ENCODE measurements at regions not wholly inside any gene's neighbourhood (a gene's known extent, or its start where the extent isn't known, plus 50 kb on each side); places are given as distances from the start of the nearest gene placed in this dataset.
"Not testable (repeated sequence)": the region's sequence is repeated elsewhere in the genome, so short reads cannot be mapped to it uniquely, and the experiment has no call there.

GRCh38 chr6:20021795-20022194 lies 184.6 kb downstream of the ID4 start:
- no peak overlapping the region for H3K4me3 ChIP-seq (ENCODE audit: low read depth in 1 of 2, low read length in 2 of 2)
- no peaks in the 10 kb centered on the region for H3K27me3 ChIP-seq (ENCODE audit: control insufficient read depth in 1 of 2, insufficient read depth in 2 of 2, low read length in 2 of 2)
- H3K4me1 ChIP-seq (ENCODE audit: control insufficient read depth in 1 of 2, insufficient read depth in 2 of 2, low read length in 2 of 2), result no peaks in the 10 kb centered on the region
- no peaks in the 10 kb centered on the region for H3K9me3 ChIP-seq (ENCODE audit: control insufficient read depth in 1 of 2, low read length in 2 of 2)
- no peak overlapping the region for H3K27ac ChIP-seq (ENCODE audit: low read depth, low read length)
- H3K36me3 ChIP-seq (ENCODE audit: control insufficient read depth in 1 of 2, insufficient read depth in 2 of 2, low read length in 2 of 2), result no peaks in the 10 kb centered on the region
- H3K9ac ChIP-seq (ENCODE audit: low read depth in 1 of 2, low read length in 2 of 2), result no peak overlapping the region

- not testable (repeated sequence) for H3K9me3 ChIP-seq (ENCODE audit: control insufficient read depth in 1 of 2, low read length in 2 of 2); H3K9ac ChIP-seq (ENCODE audit: low read depth in 1 of 2, low read length in 2 of 2); H3K36me3 ChIP-seq (ENCODE audit: control insufficient read depth in 1 of 2, insufficient read depth in 2 of 2, low read length in 2 of 2); H3K4me1 ChIP-seq (ENCODE audit: control insufficient read depth in 1 of 2, insufficient read depth in 2 of 2, low read length in 2 of 2); H3K27me3 ChIP-seq (ENCODE audit: control insufficient read depth in 1 of 2, insufficient read depth in 2 of 2, low read length in 2 of 2); H3K27ac ChIP-seq (ENCODE audit: low read depth, low read length)
- peak overlapping the region in 1 of 2 donors; percentile 28 for H3K4me3 ChIP-seq (ENCODE audit: low read depth in 1 of 2, low read length in 2 of 2)
These were observed 186.6 kb downstream of the ID4 start for GRCh38 chr6:20023549-20024315.

- no peaks in the 10 kb centered on the region for H3K4me1 ChIP-seq (ENCODE audit: control insufficient read depth in 1 of 2, insufficient read depth in 2 of 2, low read length in 2 of 2)
- H3K4me3 ChIP-seq (ENCODE audit: low read depth in 1 of 2, low read length in 2 of 2), result peak overlapping the region in 1 of 2 donors; percentile 28
- no peaks in the 10 kb centered on the region for H3K27me3 ChIP-seq (ENCODE audit: control insufficient read depth in 1 of 2, insufficient read depth in 2 of 2, low read length in 2 of 2)
- no peak overlapping the region for H3K9ac ChIP-seq (ENCODE audit: low read depth in 1 of 2, low read length in 2 of 2)
- no peaks in the 10 kb centered on the region for H3K36me3 ChIP-seq (ENCODE audit: control insufficient read depth in 1 of 2, insufficient read depth in 2 of 2, low read length in 2 of 2)
- no peak overlapping the region for H3K27ac ChIP-seq (ENCODE audit: low read depth, low read length)
- H3K9me3 ChIP-seq (ENCODE audit: control insufficient read depth in 1 of 2, low read length in 2 of 2), result no peaks in the 10 kb centered on the region
These were observed 187.1 kb downstream of the ID4 start for GRCh38 chr6:20024316-20024673.

- H3K9me3 ChIP-seq (ENCODE audit: control insufficient read depth in 1 of 2, low read length in 2 of 2), result no peaks in the 10 kb centered on the region
These were observed 187.3 kb downstream of the MBOAT1 start for GRCh38 chr6:20024978-20025377.

GRCh38 chr6:20025681-20026080 lies 186.6 kb downstream of the MBOAT1 start:
- H3K9ac ChIP-seq (ENCODE audit: low read depth in 1 of 2, low read length in 2 of 2), result no peak overlapping the region
- no peaks in the 10 kb centered on the region for H3K9me3 ChIP-seq (ENCODE audit: control insufficient read depth in 1 of 2, low read length in 2 of 2)
- no peaks in the 10 kb centered on the region for H3K4me1 ChIP-seq (ENCODE audit: control insufficient read depth in 1 of 2, insufficient read depth in 2 of 2, low read length in 2 of 2)
- H3K27ac ChIP-seq (ENCODE audit: low read depth, low read length), result no peak overlapping the region
- no peak overlapping the region for H3K4me3 ChIP-seq (ENCODE audit: low read depth in 1 of 2, low read length in 2 of 2)
- no peaks in the 10 kb centered on the region for H3K36me3 ChIP-seq (ENCODE audit: control insufficient read depth in 1 of 2, insufficient read depth in 2 of 2, low read length in 2 of 2)
- H3K27me3 ChIP-seq (ENCODE audit: control insufficient read depth in 1 of 2, insufficient read depth in 2 of 2, low read length in 2 of 2), result no peaks in the 10 kb centered on the region

More at GRCh38 chr6:20024978-20025377, 187.3 kb downstream of the MBOAT1 start:
- H3K27ac ChIP-seq (ENCODE audit: low read depth, low read length), result no peak overlapping the region
- no peaks in the 10 kb centered on the region for H3K27me3 ChIP-seq (ENCODE audit: control insufficient read depth in 1 of 2, insufficient read depth in 2 of 2, low read length in 2 of 2)
- H3K4me3 ChIP-seq (ENCODE audit: low read depth in 1 of 2, low read length in 2 of 2), result no peak overlapping the region
- H3K4me1 ChIP-seq (ENCODE audit: control insufficient read depth in 1 of 2, insufficient read depth in 2 of 2, low read length in 2 of 2), result no peaks in the 10 kb centered on the region
- H3K9ac ChIP-seq (ENCODE audit: low read depth in 1 of 2, low read length in 2 of 2), result no peak overlapping the region
- no peaks in the 10 kb centered on the region for H3K36me3 ChIP-seq (ENCODE audit: control insufficient read depth in 1 of 2, insufficient read depth in 2 of 2, low read length in 2 of 2)

GRCh38 chr6:20028143-20028542 lies 184.1 kb downstream of the MBOAT1 start:
- no peaks in the 10 kb centered on the region for H3K36me3 ChIP-seq (ENCODE audit: control insufficient read depth in 1 of 2, insufficient read depth in 2 of 2, low read length in 2 of 2)
- no peak overlapping the region for H3K27ac ChIP-seq (ENCODE audit: low read depth, low read length)
- no peak overlapping the region for H3K4me3 ChIP-seq (ENCODE audit: low read depth in 1 of 2, low read length in 2 of 2)
- H3K9me3 ChIP-seq (ENCODE audit: control insufficient read depth in 1 of 2, low read length in 2 of 2), result no peaks in the 10 kb centered on the region
- no peak overlapping the region for H3K9ac ChIP-seq (ENCODE audit: low read depth in 1 of 2, low read length in 2 of 2)
- H3K4me1 ChIP-seq (ENCODE audit: control insufficient read depth in 1 of 2, insufficient read depth in 2 of 2, low read length in 2 of 2), result no peaks in the 10 kb centered on the region
- H3K27me3 ChIP-seq (ENCODE audit: control insufficient read depth in 1 of 2, insufficient read depth in 2 of 2, low read length in 2 of 2), result no peaks in the 10 kb centered on the region

GRCh38 chr6:20028562-20028961 lies 183.7 kb downstream of the MBOAT1 start:
- H3K27ac ChIP-seq (ENCODE audit: low read depth, low read length), result no peak overlapping the region
- H3K27me3 ChIP-seq (ENCODE audit: control insufficient read depth in 1 of 2, insufficient read depth in 2 of 2, low read length in 2 of 2), result no peaks in the 10 kb centered on the region
- H3K9me3 ChIP-seq (ENCODE audit: control insufficient read depth in 1 of 2, low read length in 2 of 2), result no peaks in the 10 kb centered on the region
- no peak overlapping the region for H3K4me3 ChIP-seq (ENCODE audit: low read depth in 1 of 2, low read length in 2 of 2)
- no peak overlapping the region for H3K9ac ChIP-seq (ENCODE audit: low read depth in 1 of 2, low read length in 2 of 2)
- H3K36me3 ChIP-seq (ENCODE audit: control insufficient read depth in 1 of 2, insufficient read depth in 2 of 2, low read length in 2 of 2), result no peaks in the 10 kb centered on the region
- H3K4me1 ChIP-seq (ENCODE audit: control insufficient read depth in 1 of 2, insufficient read depth in 2 of 2, low read length in 2 of 2), result no peaks in the 10 kb centered on the region

GRCh38 chr6:20029979-20030378 lies 182.3 kb downstream of the MBOAT1 start:
- no peaks in the 10 kb centered on the region for H3K36me3 ChIP-seq (ENCODE audit: control insufficient read depth in 1 of 2, insufficient read depth in 2 of 2, low read length in 2 of 2)
- no peaks in the 10 kb centered on the region for H3K27me3 ChIP-seq (ENCODE audit: control insufficient read depth in 1 of 2, insufficient read depth in 2 of 2, low read length in 2 of 2)
- no peak overlapping the region for H3K27ac ChIP-seq (ENCODE audit: low read depth, low read length)
- H3K4me1 ChIP-seq (ENCODE audit: control insufficient read depth in 1 of 2, insufficient read depth in 2 of 2, low read length in 2 of 2), result no peaks in the 10 kb centered on the region
- no peaks in the 10 kb centered on the region for H3K9me3 ChIP-seq (ENCODE audit: control insufficient read depth in 1 of 2, low read length in 2 of 2)
- no peak overlapping the region for H3K9ac ChIP-seq (ENCODE audit: low read depth in 1 of 2, low read length in 2 of 2)
- H3K4me3 ChIP-seq (ENCODE audit: low read depth in 1 of 2, low read length in 2 of 2), result no peak overlapping the region

- Histone ChIP-seq H3K4me3 (ENCODE audit: low read depth in 1 of 2, low read length in 2 of 2) (no peak overlapping the region), H3K4me1 (ENCODE audit: control insufficient read depth in 1 of 2, insufficient read depth in 2 of 2, low read length in 2 of 2) (no peaks in the 10 kb centered on the region), H3K27me3 (ENCODE audit: control insufficient read depth in 1 of 2, insufficient read depth in 2 of 2, low read length in 2 of 2) (no peaks in the 10 kb centered on the region), H3K27ac (ENCODE audit: low read depth, low read length) (no peak overlapping the region), H3K36me3 (ENCODE audit: control insufficient read depth in 1 of 2, insufficient read depth in 2 of 2, low read length in 2 of 2) (no peaks in the 10 kb centered on the region), H3K9ac (ENCODE audit: low read depth in 1 of 2, low read length in 2 of 2) (no peak overlapping the region), H3K9me3 (ENCODE audit: control insufficient read depth in 1 of 2, low read length in 2 of 2) (no peaks in the 10 kb centered on the region)
These were observed 180.9 kb downstream of the MBOAT1 start for GRCh38 chr6:20031342-20031741.

- Histone ChIP-seq H3K27me3 (ENCODE audit: control insufficient read depth in 1 of 2, insufficient read depth in 2 of 2, low read length in 2 of 2) (no peaks in the 10 kb centered on the region), H3K9me3 (ENCODE audit: control insufficient read depth in 1 of 2, low read length in 2 of 2) (no peaks in the 10 kb centered on the region), H3K36me3 (ENCODE audit: control insufficient read depth in 1 of 2, insufficient read depth in 2 of 2, low read length in 2 of 2) (no peaks in the 10 kb centered on the region), H3K4me1 (ENCODE audit: control insufficient read depth in 1 of 2, insufficient read depth in 2 of 2, low read length in 2 of 2) (no peaks in the 10 kb centered on the region), H3K9ac (ENCODE audit: low read depth in 1 of 2, low read length in 2 of 2) (no peak overlapping the region), H3K27ac (ENCODE audit: low read depth, low read length) (no peak overlapping the region), H3K4me3 (ENCODE audit: low read depth in 1 of 2, low read length in 2 of 2) (no peak overlapping the region)
These were observed 178.4 kb downstream of the MBOAT1 start for GRCh38 chr6:20033697-20034407.
